ENCODE measurements at regions not wholly inside any gene's neighbourhood (a gene's known extent, or its start where the extent isn't known, plus 50 kb on each side); places are given as distances from the start of the nearest gene placed in this dataset.
"Not testable (repeated sequence)": the region's sequence is repeated elsewhere in the genome, so short reads cannot be mapped to it uniquely, and the experiment has no call there.

DNA sequence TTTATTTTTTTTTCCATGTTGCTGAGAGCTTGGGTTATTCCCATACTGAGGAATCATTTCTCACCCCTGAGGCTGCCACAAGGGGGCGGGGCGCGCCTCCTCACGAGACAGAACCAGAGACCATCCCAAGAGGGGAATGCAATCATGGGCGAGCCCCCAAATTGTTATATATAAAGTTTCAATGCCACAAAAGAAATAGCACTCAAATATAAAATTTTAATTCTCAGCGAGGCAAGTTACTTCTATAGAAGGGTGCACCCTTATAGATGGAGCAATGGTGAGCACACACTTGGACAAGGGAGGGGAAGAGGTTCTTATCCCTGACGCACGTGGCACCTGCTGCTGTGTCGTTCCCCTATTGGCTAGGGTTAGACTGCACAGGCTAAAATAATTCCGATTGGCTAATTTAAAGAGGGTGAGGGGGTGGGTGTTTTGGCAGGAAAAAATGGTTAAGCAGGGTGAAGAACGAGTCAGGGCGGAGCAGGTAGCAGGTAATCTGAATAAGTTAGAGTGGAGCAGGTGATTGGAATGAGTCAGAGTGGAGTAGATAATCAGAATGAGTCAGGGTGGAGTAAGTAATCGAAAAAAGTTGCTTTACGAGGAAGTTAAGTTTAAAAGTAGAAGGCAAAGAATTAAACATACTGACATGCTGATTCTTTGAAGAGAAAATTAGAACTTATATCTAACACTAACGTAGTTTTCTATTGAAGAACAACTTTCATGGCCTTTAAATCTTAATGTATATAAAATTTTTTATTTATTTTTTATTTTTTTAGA, 177.5 kb downstream of the MTCL1 start:
- DNase-seq = no peak

DNA sequence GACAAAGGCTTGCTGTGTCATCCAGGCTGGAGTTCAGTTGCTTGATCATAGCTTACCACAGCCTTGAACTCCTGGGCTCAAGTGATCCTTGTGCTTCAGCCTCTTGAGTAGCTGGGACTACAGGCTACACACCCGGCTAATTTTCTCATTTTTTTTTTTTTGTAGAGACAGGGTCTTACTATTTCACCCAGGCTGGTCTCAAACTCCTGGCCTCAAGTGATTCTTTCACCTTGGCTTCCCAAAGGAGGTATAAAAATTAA, 178.0 kb downstream of the MTCL1 start:
- no peak for DNase-seq

- not testable (repeated sequence) for DNase-seq
These were observed 182.5 kb downstream of the MTCL1 start for GRCh38 chr18:8887877-8888276.

- no peak for DNase-seq
These were observed 184.1 kb downstream of the MTCL1 start for GRCh38 chr18:8889489-8889888.

DNA sequence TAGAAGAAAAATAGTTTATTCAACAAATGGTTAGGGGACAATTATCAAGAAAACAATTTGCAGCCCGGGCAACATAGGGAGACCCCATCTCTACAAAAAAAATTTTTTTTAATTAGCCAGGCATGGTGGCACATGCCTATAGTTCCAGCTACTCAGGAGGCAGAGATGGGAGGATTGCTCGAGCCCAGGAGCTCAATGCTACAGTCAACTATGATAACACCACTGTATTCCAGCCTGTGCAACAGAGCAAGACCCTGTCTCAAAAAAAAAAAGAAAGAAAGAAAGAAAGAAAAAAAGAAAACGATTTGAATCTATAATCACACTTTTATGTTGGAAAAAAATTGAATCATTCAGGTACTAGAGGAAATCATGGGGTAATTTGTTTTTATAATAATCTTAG, 185.1 kb downstream of the MTCL1 start:
- DNase-seq = not testable (repeated sequence)

DNA sequence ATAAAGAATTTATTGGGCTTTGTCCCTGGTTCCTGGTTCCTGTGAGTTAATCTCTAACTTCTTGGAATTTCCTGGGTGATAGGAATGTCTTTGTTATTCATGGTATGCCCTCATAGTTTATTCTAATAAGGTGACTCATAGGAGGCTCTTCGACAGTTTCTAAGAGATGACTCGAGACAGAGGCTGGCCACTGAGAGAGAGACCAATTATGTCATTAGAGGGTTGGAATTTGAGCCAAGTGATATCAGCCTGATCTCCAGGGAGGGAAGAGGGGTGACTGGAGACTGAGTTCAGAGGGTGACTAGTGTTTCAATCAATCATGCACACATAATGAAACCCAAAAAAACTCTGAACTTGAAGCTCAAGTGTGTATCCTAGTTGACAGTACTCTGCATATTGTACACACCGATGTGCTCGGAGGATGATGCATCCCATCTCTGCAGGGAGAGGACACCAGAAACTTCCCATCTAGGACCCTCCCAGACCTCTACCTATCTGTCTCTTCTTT, 185.7 kb downstream of the MTCL1 start:
- DNase-seq = no peak

DNA sequence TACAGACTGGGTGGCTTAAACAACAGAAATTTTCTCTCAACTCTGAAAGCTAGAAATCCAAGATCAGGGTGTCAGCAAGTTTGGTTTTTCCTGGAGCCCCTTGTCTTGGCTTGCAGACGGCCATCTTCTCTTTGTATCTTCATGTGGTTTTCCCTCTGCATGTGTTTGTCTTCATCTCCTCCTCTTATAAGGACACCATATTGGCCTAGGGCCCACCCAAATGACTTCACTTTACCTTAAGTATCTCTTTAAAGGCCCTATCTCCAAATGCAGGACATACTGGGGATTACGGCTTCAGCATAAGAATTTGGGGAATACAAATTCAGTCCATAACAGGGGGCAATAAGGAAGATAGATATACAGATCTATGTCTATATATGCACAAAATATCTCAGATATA, 187.9 kb downstream of the MTCL1 start:
- no peak for DNase-seq

DNA sequence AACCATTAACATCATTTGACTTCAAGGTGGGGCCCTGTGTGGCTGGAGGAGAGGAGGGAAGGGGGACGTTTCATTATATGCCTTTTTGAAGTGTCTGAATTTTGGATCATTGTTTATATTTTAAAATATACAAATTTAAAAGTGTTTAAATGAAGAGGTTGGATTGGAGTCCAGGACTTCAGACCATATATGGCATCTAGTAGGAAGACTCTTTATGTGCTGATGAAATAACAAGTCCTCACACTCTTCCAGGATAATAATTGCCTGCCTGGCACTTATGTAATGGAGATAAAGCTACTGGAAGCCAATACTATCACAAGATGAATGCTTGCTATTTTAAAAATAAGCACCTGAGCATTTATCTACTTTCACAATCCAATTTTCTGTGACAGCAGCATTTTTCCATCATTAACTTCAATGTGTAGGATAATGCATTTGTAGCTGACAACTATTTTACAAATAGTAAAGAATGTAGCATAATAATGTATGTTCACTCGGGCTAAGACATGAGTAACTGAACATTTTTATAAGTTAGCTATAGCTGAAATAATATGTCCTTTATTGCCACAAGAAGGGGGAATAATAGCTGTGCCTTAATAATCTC, 188.4 kb downstream of the MTCL1 start:
- DNase-seq = no peak

GRCh38 chr18:8894823-8895222, 189.5 kb downstream of the MTCL1 start:
- DNase-seq = no peak

DNA sequence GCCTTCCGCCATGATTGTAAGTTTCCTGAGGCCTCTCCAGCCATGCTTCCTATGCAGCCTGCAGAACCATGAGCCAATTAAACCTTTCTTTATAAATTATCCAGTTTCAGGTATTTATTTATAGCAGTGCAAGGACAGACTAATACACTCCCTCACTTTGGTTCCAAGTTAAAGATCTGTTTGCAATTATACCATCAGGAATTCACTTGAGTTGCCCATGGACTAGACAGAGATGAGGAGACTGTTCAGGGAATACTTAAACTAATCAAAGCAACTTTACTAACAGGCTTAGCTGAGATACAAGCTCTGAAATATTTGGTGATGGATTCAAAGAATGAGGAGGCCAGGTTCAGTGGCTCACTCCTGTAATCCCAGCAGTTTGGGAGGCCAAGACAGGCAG, 190.0 kb downstream of the MTCL1 start:
- no peak for DNase-seq

DNA sequence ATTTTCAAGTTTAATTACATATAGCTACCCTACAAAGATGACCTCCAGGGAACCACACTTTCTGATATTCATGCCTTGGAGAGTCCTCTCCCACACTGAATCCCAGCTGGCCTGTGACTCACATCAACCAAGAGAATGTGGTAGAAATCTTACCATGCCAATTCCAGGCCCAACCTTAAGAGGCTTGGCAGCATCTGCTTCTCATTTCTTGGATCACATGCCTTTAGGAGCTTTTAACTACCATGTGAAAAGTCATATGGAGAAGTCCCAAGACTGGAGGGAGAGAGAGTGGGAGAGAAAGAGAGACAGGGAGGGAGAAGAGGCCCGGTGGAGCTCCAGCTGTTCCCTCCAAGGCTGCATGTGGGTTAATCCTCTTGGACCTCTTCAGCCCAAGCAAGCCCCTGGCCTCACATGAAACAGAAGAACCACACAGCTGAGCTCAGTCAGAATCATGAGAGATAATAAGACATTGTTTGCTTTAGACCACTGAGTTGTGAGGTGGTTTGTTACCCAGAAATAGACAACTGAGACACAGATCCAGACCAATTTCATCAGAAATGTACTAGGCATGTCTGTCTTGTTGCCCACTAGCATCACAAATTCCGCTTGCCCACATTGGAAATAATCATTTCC, 190.7 kb downstream of the MTCL1 start:
- no peak for DNase-seq

DNA sequence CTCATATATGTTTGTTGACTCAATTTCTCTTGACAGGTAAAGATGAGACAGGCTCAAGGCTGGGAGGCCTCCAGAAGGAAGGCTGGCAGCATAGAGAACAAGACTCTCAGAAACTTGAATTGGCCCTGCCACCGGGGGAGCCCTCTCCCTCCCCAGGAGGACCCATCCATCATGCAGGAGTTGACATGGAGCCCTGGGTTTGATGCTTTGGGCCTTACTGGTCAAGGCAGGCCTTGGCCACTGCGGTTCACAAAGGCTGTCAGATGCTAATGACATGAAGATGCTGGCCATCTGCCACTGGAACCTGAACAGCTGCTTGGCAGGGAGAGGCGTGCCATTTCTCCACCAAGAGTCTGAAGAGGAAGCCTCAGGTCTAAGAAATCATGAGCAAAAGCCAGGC, 193.6 kb downstream of the MTCL1 start:
- DNase-seq = no peak

GRCh38 chr18:8900552-8900951, 195.2 kb downstream of the MTCL1 start:
- no peak for DNase-seq

- DNase-seq = no peak
These were observed 195.7 kb downstream of the MTCL1 start for GRCh38 chr18:8901019-8901418.

DNA sequence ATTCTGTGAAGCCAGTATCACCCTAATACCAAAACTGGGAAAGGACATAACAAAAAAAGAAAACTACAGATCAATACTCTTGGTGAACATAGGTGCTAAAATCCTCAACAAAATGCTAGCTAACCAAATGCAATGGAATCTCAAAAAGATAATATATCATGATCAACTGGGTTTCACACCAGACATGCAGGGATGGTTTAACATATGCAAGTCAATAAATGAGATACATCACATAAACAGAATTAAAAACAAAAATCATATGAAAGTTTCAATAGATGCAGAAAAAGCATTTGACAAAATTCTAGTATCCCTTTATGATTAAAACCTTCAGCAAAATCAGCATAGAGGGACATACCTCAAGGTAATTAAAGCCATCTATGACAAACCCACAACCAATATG, 198.2 kb upstream of the NDUFV2 start:
- DNase-seq = no peak

DNA sequence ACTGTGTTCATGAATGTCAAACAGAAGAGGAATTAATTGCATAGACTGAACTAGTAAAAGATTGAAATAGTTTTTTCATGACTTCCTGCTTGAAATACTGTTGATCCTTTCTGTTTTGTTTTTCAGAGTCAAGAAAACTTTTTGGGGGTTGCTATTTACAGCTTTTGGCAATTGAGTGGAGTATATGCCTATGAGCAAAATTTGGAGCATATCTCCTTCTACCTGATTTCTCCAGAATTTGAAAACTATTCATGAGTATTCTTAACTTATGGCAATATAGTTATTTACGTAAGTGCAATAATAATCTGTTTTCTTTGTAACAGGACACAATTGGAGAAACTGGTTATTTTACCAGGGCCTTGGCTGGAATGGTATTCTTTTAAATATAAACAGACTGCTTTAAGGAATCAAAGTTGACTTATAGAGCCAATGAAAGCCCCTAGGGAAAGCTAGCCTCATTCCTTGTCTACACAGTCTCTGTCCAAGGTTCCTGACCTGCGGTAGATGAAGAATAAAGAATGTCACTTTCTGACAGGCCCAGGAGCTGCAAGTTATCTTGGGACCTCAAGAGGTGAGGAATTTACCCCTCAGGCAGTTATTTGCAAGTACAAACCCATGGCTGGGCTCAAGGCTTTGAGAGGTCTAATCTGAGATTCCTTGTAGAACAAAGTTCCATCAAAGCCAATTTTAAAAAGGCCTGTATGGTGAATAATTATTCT, 193.5 kb upstream of the NDUFV2 start:
- DNase-seq = no peak

DNA sequence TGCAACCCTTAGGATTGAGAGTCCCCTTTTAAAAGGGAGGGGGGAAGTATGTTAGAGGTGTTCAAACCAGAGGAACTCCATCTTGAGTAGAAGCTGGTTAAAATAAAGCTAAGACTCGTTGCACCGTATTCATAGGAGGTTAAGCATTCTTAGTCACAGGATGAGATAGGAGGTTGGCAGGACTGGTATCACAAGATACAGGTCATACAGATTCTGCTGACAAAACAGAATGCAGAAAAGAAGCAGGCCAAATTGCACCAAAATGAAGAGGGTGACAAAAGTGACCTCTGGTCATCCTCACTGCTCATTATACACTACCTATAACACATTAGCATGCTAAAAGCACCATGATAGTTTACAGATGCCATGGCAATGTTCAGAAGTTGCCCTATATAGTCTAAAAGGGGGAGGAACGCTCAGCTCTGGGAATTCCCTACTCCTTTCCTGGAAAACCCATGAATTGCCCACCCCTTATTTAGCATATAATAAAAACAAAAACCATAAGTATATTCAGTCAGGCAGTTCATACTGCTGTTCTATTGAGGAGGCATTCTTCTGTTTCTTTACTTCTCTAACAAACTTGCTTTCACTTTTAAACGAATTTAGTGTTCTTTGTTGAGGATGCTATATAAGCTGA, 192.2 kb upstream of the NDUFV2 start:
- DNase-seq = no peak

DNA sequence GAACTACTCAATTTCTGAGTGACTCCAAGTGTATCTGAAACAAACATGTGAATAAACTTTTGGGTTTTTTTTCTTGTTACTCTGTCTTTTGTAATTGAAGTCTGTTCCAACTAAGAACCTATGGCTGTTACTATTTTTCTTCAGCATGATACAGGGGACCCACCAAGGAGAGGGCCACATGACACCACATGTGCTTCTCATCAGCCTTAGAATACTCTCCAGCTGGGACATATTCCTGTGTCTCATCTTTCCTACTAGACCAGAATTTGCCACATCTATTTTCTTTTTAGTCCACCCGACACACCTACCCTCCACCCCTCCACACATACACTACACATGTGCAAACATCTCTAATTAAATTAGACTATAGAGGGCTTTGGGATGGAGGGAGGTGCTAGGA, 191.7 kb upstream of the NDUFV2 start:
- DNase-seq = no peak

DNA sequence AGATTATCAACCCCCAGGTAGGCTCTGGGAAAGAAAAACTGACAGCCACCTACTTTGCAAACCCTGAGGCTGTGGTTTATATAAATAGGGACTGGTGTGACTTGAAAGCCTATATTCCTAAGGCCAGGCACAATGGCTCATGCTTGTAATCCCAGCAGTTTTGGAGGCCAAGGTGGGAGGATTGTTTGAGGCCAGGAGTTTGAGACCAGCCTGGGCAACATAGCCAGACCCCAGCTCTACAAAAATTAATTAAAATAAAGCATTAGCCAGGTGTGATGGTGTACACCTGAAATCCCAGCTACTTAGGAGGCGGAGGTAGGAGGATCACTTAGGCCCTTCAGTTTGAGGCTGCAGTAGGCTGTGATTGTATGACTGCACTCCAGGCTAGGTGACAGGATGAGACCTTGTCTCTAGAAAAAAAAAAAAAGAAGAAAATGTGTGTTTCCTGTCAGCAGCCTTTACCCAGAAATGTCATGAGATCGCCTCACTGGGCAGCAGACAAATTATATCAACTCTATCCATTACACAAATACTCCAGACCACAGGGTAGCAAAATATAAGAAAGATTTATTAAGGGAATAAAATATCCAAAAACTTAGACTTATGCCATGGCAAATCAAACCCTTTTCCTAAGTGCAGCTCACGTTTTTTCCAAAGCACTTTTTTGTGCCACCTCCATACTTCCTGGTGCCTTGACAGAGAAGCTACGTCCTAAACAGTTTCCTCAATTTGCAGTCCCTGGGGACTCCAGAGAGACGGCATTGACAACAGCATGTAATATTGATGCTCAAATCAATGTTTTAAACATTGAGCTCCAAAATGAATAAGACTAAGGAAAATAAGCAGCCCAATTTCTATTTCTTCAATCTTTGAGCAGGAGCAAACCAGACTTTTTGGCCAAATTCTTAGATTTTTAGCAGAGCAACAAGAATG, 190.8 kb upstream of the NDUFV2 start:
- DNase-seq = no peak

GRCh38 chr18:8912348-8913326, 189.9 kb upstream of the NDUFV2 start:
- peak; percentile 77 for DNase-seq
